Natural killer cell (primary cell): ENCODE measurements at regions not wholly inside any gene's neighbourhood (a gene's known extent, or its start where the extent isn't known, plus 50 kb on each side); places are given as distances from the start of the nearest gene placed in this dataset.

ENCODE experiments used
- ATAC-seq, 3 donors: fragments of 150-1000 bp in 2 of 3; fragments of 200-7000 bp in 1 of 3; cut with Tn5 transposase; 1 replicate in 1 of 3; 2 replicates in 2 of 3; pipeline ENCODE4 v1.10.0; 2021; ENCODE audit warnings: mild to moderate bottlenecking in 2 of 3, moderate library complexity in 2 of 3
- DNase-seq, 2 donors: peaks; one replicate each; pipeline versions ENCODE4 v3.0.0 to v3.0.0-alpha.2; 2013 to 2021; ENCODE audit warnings: mixed read lengths in 1 of 2
- H3K27ac ChIP-seq: one replicate; pipeline ENCODE4 v1.5.1; 2013; ENCODE audit warnings: mild to moderate bottlenecking, low read length
- H3K27me3 ChIP-seq: one replicate; pipeline ENCODE4 v1.6.1; 2013; ENCODE audit warnings: low read length; ENCODE audit not compliant: control insufficient read depth, insufficient read depth
- H3K36me3 ChIP-seq: one replicate; pipeline ENCODE4 v1.6.1; 2013; ENCODE audit warnings: low read length; ENCODE audit not compliant: control insufficient read depth, insufficient read depth
- H3K4me1 ChIP-seq: one replicate; pipeline ENCODE4 v1.6.1; 2013; ENCODE audit warnings: low read length; ENCODE audit not compliant: control insufficient read depth, insufficient read depth
- H3K4me3 ChIP-seq: one replicate; pipeline ENCODE4 v1.5.1; 2013; ENCODE audit warnings: low read length
- H3K9me3 ChIP-seq: one replicate; pipeline ENCODE4 v1.6.1; 2013; ENCODE audit warnings: low read length; ENCODE audit not compliant: control insufficient read depth, insufficient read depth
- H3K27ac Mint-ChIP-seq, 2 donors: one replicate each; pipeline ENCODE4 v1.8.0; 2022; ENCODE audit warnings: mild to moderate bottlenecking in 2 of 2, mixed read lengths in 2 of 2, moderate library complexity in 1 of 2
- H3K27me3 Mint-ChIP-seq, 2 donors: one replicate each; pipeline ENCODE4 v1.8.0; 2022; ENCODE audit warnings: low read depth in 2 of 2, mixed read lengths in 2 of 2
- H3K36me3 Mint-ChIP-seq: one replicate; pipeline ENCODE4 v1.8.0; 2022; ENCODE audit warnings: mixed read lengths
- H3K4me1 Mint-ChIP-seq, 2 donors: one replicate each; pipeline ENCODE4 v1.8.0; 2022; ENCODE audit warnings: mixed read lengths in 2 of 2
- H3K4me3 Mint-ChIP-seq: one replicate; pipeline ENCODE4 v1.8.0; 2022; ENCODE audit warnings: mild to moderate bottlenecking, moderate library complexity, mixed read lengths
- H3K9me3 Mint-ChIP-seq, 2 donors: one replicate each; pipeline ENCODE4 v1.8.0; 2022; ENCODE audit warnings: mixed read lengths in 2 of 2
- CTCF ChIP-seq: fragments of 200-600 bp; IDR thresholded peaks from one replicate; pipeline ENCODE4 v1.8.0; 2022; ENCODE audit warnings: antibody characterized with exemption
- WGBS: methylation state at CpG from one replicate; pipeline ENCODE4 v1.1.7; 2013; ENCODE audit warnings: missing lambda C conversion rate; ENCODE audit not compliant: insufficient coverage; 5-methylcytosine and 5-hydroxymethylcytosine counted together
- intact Hi-C: fragments of 100-400 bp; cut with micrococcal nuclease; formaldehyde crosslinking; loops from one replicate; pipeline ENCODE4 v1.14.2; 2022

DNA sequence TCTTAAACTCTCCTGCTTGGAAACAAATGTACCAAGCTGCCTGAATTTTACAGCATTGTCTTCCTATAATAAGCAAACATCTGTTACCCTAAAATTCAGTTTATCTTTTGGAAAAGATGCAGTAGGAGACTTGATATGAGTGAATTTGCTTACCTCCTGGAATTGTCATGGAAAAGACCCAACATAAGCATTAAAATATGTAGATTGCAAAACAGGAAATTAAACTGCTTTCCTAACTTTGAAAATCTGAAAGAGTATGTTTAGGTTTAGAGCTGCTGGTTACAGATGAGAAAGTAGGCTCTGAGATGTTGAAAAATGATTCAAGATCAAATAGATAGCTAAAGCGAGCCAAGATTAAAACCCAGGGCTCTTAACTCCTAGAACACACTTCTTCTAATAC lies 316.5 kb downstream of the SOX11 start:
- ATAC-seq (no peak), DNase-seq (no peak)
- H3K4me3 Mint-ChIP-seq = no peak overlapping the region
- no peaks in the 10 kb centered on the region for H3K36me3 Mint-ChIP-seq
- Histone ChIP-seq H3K4me3 (no peak overlapping the region), H3K36me3 (no peaks in the 10 kb centered on the region), H3K9me3 (no peaks in the 10 kb centered on the region), H3K4me1 (no peaks in the 10 kb centered on the region), H3K27ac (no peak overlapping the region), H3K27me3 (no peaks in the 10 kb centered on the region)
- H3K27ac Mint-ChIP-seq = no peak overlapping the region
- no peak for TF ChIP-seq CTCF
- no peaks in the 10 kb centered on the region for H3K4me1 Mint-ChIP-seq
- intact Hi-C loops = no loop called here
- H3K9me3 Mint-ChIP-seq = peaks cover 6 to 13% of the 10 kb centered on the region in 2 donors
- H3K27me3 Mint-ChIP-seq = no peaks in the 10 kb centered on the region
- WGBS = no CpG with 5 or more reads among the region's 1 CpG

- intact Hi-C loops = no loop called here
- Histone ChIP-seq H3K27ac (no peak overlapping the region), H3K4me1 (no peaks in the 10 kb centered on the region), H3K9me3 (no peaks in the 10 kb centered on the region), H3K4me3 (no peak overlapping the region), H3K27me3 (no peaks in the 10 kb centered on the region), H3K36me3 (no peaks in the 10 kb centered on the region)
- no peaks in the 10 kb centered on the region for H3K36me3 Mint-ChIP-seq
- no peaks in the 10 kb centered on the region for H3K27me3 Mint-ChIP-seq
- WGBS = 84% methylated on average over 5 of the region's 5 CpGs
- no peak overlapping the region for H3K4me3 Mint-ChIP-seq
- no peaks in the 10 kb centered on the region for H3K4me1 Mint-ChIP-seq
- ATAC-seq = no peak
- no peak for DNase-seq
- TF ChIP-seq CTCF = no peak
- no peak overlapping the region for H3K27ac Mint-ChIP-seq
- peaks cover 6 to 9% of the 10 kb centered on the region in 2 donors for H3K9me3 Mint-ChIP-seq
Measured at GRCh38 chr2:6010163-6010562, 318.0 kb downstream of the SOX11 start.

GRCh38 chr2:6011921-6012320 lies 319.7 kb downstream of the SOX11 start:
- H3K27me3 ChIP-seq = no peaks in the 10 kb centered on the region
- Mint-ChIP-seq H3K36me3 (no peaks in the 10 kb centered on the region), H3K27ac (no peak overlapping the region), H3K4me3 (no peak overlapping the region), H3K27me3 (no peaks in the 10 kb centered on the region), H3K9me3 (peaks cover 5 to 13% of the 10 kb centered on the region in 2 donors), H3K4me1 (no peaks in the 10 kb centered on the region)
- no peak overlapping the region for H3K4me3 ChIP-seq
- no peak overlapping the region for H3K27ac ChIP-seq
- no peaks in the 10 kb centered on the region for H3K9me3 ChIP-seq
- intact Hi-C loops = no loop called here
- H3K4me1 ChIP-seq = no peaks in the 10 kb centered on the region
- TF ChIP-seq CTCF = no peak
- 87% methylated on average over 4 of the region's 4 CpGs for WGBS
- DNase-seq (no peak), ATAC-seq (no peak)
- no peaks in the 10 kb centered on the region for H3K36me3 ChIP-seq

GRCh38 chr2:6017736-6018286 lies 325.6 kb downstream of the SOX11 start:
- no peak for TF ChIP-seq CTCF
- Histone ChIP-seq H3K36me3 (no peaks in the 10 kb centered on the region), H3K4me3 (no peak overlapping the region), H3K27me3 (no peaks in the 10 kb centered on the region), H3K27ac (no peak overlapping the region), H3K9me3 (no peaks in the 10 kb centered on the region), H3K4me1 (no peaks in the 10 kb centered on the region)
- Mint-ChIP-seq H3K36me3 (no peaks in the 10 kb centered on the region), H3K9me3 (peaks cover 4 to 14% of the 10 kb centered on the region in 2 donors), H3K27me3 (no peaks in the 10 kb centered on the region), H3K4me3 (no peak overlapping the region), H3K4me1 (no peaks in the 10 kb centered on the region), H3K27ac (no peak overlapping the region)
- DNase-seq = no peak
- intact Hi-C loops = no loop called here
- 80% methylated on average over 8 of the region's 8 CpGs for WGBS
- no peak for ATAC-seq
